ENCODE measurements at regions not wholly inside any gene's neighbourhood (a gene's known extent, or its start where the extent isn't known, plus 50 kb on each side); places are given as distances from the start of the nearest gene placed in this dataset.
"Not testable (repeated sequence)": the region's sequence is repeated elsewhere in the genome, so short reads cannot be mapped to it uniquely, and the experiment has no call there.

DNA sequence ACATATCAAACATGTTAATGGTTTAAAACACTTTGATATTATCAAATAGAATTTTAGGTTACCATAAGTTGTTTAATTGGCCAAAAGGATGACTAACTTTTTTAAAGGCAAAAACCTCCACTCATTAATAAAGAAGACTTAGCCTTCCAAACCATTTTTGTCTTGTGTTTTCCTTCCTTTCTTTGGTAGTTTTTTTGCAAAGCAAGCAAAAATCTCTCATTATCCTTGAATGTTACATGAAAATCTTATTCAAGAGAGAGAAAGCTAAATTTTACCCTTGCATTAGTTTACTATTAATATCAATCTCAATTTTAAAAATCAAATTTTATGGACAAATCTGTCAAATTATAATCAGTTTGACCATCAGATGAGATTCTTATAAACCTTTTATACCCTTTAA lies 419.5 kb downstream of the SPIN4 start:
- H3K36me3 ChIP-seq = no peaks in the 10 kb centered on the region
- H3K9me3 ChIP-seq = peaks cover 0 to 10% (median 0%) of the 10 kb centered on the region in 12 donors
- TF ChIP-seq, protein P1, sequence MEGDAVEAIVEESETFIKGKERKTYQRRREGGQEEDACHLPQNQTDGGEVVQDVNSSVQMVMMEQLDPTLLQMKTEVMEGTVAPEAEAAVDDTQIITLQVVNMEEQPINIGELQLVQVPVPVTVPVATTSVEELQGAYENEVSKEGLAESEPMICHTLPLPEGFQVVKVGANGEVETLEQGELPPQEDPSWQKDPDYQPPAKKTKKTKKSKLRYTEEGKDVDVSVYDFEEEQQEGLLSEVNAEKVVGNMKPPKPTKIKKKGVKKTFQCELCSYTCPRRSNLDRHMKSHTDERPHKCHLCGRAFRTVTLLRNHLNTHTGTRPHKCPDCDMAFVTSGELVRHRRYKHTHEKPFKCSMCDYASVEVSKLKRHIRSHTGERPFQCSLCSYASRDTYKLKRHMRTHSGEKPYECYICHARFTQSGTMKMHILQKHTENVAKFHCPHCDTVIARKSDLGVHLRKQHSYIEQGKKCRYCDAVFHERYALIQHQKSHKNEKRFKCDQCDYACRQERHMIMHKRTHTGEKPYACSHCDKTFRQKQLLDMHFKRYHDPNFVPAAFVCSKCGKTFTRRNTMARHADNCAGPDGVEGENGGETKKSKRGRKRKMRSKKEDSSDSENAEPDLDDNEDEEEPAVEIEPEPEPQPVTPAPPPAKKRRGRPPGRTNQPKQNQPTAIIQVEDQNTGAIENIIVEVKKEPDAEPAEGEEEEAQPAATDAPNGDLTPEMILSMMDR (IDR thresholded peaks at IDR 0.05) = no peak
- no peak for TF ChIP-seq POLR2A (IDR thresholded peaks at IDR 0.05)
- ATAC-seq (no peak), DNase-seq (no peak)
- intact Hi-C loops (cut with DNase I) = no loop called here
- H3K27me3 ChIP-seq = peaks cover 0 to 3% (median 0%) of the 10 kb centered on the region in 9 donors
- H3K4me3 ChIP-seq = no peak overlapping the region
- H3K4me1 ChIP-seq = no peaks in the 10 kb centered on the region
- no peak overlapping the region for H3K27ac ChIP-seq

DNA sequence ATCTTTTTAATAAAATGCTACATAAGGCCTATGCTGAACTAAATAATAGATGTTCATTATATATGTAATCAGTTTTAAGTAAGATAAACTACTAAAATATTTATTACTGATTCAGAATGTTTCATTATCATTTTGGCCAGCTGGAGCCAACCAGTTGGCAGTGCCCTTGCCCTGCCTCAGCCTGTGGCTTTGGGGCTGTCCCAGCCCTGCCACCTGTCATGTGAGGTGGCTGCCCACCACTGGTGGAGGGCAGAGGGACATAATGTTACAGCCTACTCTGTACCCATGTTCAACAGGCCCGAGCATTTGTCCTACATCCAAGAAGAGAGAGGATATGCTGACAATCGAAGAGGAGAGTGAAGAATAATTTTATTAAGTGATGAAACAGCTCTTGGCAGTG lies 422.2 kb downstream of the SPIN4 start:
- DNase-seq (no peak), ATAC-seq (no peak)
- H3K36me3 ChIP-seq = no peaks in the 10 kb centered on the region
- TF ChIP-seq, protein P1 (IDR thresholded peaks at IDR 0.05) = no peak
- no peak for TF ChIP-seq POLR2A (IDR thresholded peaks at IDR 0.05)
- H3K9me3 ChIP-seq = peaks cover 0 to 10% (median 0%) of the 10 kb centered on the region in 12 donors
- H3K27ac ChIP-seq = no peak overlapping the region
- 20 to 33% (median 29%) methylated on average over 2 of the region's 2 CpGs for WGBS, 4 donors
- peaks cover 0 to 3% (median 0%) of the 10 kb centered on the region in 9 donors for H3K27me3 ChIP-seq
- intact Hi-C loops (cut with DNase I) = loop anchor here in 1 of 10 donors (10.0 kb wide), 1 partner anchor 304 kb away; no protein-coding TSS in a partner anchor
- no peak overlapping the region for H3K4me3 ChIP-seq
- no peaks in the 10 kb centered on the region for H3K4me1 ChIP-seq

DNA sequence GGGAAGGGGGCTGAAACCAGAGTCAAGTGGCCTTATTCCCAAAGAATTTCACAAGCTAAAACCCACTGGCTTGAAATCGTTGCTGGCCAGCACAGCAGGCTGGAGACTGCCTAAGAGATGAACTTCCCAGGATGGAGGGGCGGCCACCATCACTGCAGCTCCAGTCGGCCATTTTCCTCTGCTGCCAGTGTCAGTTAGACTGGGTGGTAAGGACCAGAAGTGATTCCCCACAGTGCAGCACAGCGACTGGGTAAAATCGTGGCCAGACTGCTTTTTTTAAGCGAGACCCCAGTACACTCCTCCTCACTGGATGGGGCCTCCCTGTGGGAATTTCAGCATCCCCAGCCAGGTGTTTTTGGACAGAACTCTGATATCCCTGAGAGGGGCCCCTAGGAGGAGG lies 428.0 kb downstream of the SPIN4 start:
- no peak for TF ChIP-seq POLR2A (IDR thresholded peaks at IDR 0.05)
- TF ChIP-seq, protein P1 (IDR thresholded peaks at IDR 0.05) = no peak
- DNase-seq = no peak
- ATAC-seq = no peak
- H3K4me1 ChIP-seq = no peaks in the 10 kb centered on the region
- 36 to 76% (median 72%) methylated on average over 6 of the region's 6 CpGs for WGBS, 4 donors
- intact Hi-C loops (cut with DNase I) = loop anchor here in 1 of 10 donors (10.0 kb wide), 1 partner anchor 298 kb away; no protein-coding TSS in a partner anchor
- no peaks in the 10 kb centered on the region for H3K36me3 ChIP-seq
- no peak overlapping the region for H3K4me3 ChIP-seq
- H3K9me3 ChIP-seq = no peaks in the 10 kb centered on the region
- H3K27ac ChIP-seq = no peak overlapping the region
- no peaks in the 10 kb centered on the region for H3K27me3 ChIP-seq

DNA sequence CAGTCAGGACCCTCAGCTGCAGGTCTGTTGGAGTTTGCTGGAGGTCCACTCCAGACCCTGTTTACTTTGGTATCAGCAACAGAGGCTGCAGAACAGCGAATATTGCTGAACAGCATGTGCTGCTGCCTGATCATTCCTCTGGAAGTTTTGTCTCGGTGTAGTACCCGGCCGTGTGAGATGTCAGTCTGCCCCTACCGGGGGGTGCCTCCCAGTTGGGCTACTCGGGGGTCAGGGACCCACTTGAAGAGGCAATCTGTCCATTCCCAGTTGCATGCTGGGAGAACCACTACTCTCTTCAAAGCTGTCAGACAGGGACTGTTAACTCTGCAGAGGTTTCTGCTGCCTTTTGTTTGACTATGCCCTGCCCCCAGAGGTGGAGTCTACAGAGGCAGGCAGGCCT lies 444.9 kb downstream of the SPIN4 start:
- H3K9me3 ChIP-seq = peaks cover 0 to 17% (median 0%) of the 10 kb centered on the region in 12 donors
- H3K4me3 ChIP-seq; H3K27me3 ChIP-seq; H3K27ac ChIP-seq; H3K36me3 ChIP-seq; intact Hi-C loops (cut with DNase I); DNase-seq; ATAC-seq; H3K4me1 ChIP-seq: not testable (repeated sequence)
- 64 to 89% (median 80%) methylated on average over 6 of the region's 6 CpGs for WGBS, 4 donors

Data from heart left ventricle (tissue), 16 donors.